HEK293T (cell line): ENCODE measurements at regions not wholly inside any gene's neighbourhood (a gene's known extent, or its start where the extent isn't known, plus 50 kb on each side); places are given as distances from the start of the nearest gene placed in this dataset.

Experiments
- BHLHE40 ChIP-seq: fragments of 450-650 bp; IDR thresholded peaks from 2 replicates; pipeline ENCODE4 v1.6.1; 2016; ENCODE audit warnings: mild to moderate bottlenecking, moderate library complexity, borderline replicate concordance
- FOXA1 ChIP-seq: fragments of 450-650 bp; IDR thresholded peaks from 2 replicates; pipeline ENCODE4 v1.6.1; 2016; ENCODE audit warnings: mild to moderate bottlenecking
- FOXM1 ChIP-seq: fragments of 450-650 bp; IDR thresholded peaks from 2 replicates; pipeline ENCODE4 v1.6.1; 2017; ENCODE audit warnings: mild to moderate bottlenecking, borderline replicate concordance
- L3MBTL2 ChIP-seq: fragments of 450-650 bp; conservative IDR thresholded peaks from 2 replicates; pipeline ENCODE4 v1.6.1; 2016; ENCODE audit warnings: mild to moderate bottlenecking
- LEF1 ChIP-seq: fragments of 450-650 bp; IDR thresholded peaks from 2 replicates; pipeline ENCODE4 v1.6.1; 2017; ENCODE audit warnings: mild to moderate bottlenecking, borderline replicate concordance
- SUZ12 ChIP-seq: fragments of 450-650 bp; IDR thresholded peaks from 2 replicates; pipeline ENCODE4 v1.6.1; 2016; ENCODE audit warnings: mild to moderate bottlenecking
- TARDBP ChIP-seq: fragments of 450-650 bp; IDR thresholded peaks from 2 replicates; pipeline ENCODE4 v1.6.1; 2016
- TF ChIP-seq, protein P1 (sequence below): fragments of 450-650 bp; IDR thresholded peaks from 2 replicates; pipeline ENCODE4 v1.6.1; 2016

DNA sequence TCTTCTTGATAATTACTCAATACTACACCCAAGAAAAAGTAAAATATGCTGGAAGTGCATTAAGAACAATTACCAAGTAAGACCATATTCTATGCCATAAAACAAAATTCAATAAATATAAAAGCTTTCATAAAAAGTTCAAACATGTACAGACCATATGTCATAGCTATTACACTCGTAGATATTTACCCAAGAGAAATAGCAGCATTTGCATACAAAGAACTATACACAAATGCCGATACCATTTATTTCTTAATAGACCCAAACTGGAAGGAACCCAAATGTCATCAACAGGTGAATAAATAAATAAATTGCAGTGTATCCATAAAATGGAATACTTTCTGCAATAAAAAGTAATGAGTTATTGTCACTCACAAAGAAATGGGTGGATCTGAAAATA lies 78.3 kb upstream of the SLC16A7 start:
- TF ChIP-seq, protein P1, sequence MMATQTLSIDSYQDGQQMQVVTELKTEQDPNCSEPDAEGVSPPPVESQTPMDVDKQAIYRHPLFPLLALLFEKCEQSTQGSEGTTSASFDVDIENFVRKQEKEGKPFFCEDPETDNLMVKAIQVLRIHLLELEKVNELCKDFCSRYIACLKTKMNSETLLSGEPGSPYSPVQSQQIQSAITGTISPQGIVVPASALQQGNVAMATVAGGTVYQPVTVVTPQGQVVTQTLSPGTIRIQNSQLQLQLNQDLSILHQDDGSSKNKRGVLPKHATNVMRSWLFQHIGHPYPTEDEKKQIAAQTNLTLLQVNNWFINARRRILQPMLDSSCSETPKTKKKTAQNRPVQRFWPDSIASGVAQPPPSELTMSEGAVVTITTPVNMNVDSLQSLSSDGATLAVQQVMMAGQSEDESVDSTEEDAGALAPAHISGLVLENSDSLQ, result no peak
- TF ChIP-seq LEF1 (no peak), BHLHE40 (no peak), SUZ12 (no peak), TARDBP (no peak), FOXA1 (no peak), L3MBTL2 (no peak), FOXM1 (no peak)
